ENCODE measurements at regions not wholly inside any gene's neighbourhood (a gene's known extent, or its start where the extent isn't known, plus 50 kb on each side); places are given as distances from the start of the nearest gene placed in this dataset.

DNA sequence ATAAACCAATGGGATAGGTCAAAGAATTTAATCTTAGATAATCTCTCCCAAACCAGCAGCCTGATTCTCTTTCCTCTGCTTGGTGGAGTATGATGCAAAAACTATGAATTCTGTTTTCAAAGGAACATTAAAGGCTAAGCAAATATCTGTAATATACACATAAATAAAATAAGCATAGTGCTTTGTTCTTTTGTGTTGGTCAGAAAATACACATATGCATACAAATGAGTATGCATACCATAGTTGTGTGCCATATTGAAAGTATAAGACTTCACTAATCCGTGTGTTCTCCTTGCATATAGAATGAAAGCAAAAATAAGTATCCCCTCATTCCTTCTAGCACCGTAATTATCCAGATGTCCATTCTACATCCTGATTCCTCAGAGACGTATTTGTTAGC is 1949.7 kb upstream of the CELF4 start:
- DNase-seq (ENCODE audit: low read depth), result no peak

GRCh38 chr18:39513186-39513585 is 1947.6 kb upstream of the CELF4 start:
- DNase-seq (ENCODE audit: low read depth), result no peak

DNA sequence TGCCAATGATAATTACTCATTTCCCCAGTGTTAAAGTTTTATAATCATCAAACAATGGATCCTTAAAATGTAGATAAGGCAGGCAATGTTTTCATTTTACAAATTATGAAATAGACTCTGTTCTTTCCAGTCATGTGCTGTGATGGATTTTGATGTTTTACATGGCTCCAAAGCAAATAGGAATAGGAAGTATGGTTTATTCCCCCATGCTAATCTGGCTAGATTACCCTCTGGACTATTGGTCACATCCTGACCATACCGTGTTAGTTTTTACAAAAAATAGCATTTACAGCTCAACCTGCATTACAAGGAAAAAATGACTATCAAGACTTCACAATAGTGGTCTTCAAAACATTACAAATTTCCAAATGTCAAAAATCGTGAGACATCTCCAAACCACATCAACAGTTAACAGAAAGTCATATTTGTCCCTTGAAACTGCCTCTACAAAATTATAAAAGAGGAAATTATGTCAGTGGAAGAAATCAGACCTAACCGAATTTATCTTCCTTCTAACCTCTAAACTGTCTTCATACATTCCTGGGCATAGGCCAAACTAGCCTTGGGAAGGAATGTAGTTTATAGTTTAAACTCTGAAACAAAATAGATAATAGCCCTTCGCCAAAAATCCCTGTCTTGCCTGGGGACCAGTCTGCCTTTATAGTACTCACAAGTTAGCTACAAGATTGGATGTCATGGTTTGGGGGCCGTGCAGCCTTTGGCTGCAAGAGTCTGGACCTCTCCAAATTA is 1941.2 kb upstream of the CELF4 start:
- DNase-seq (ENCODE audit: low read depth), result no peak

- no peak for DNase-seq (ENCODE audit: low read depth)
Measured at GRCh38 chr18:39500306-39500705, 1934.7 kb upstream of the CELF4 start.

GRCh38 chr18:39497821-39498220 is 1932.2 kb upstream of the CELF4 start:
- no peak for DNase-seq (ENCODE audit: low read depth)

DNA sequence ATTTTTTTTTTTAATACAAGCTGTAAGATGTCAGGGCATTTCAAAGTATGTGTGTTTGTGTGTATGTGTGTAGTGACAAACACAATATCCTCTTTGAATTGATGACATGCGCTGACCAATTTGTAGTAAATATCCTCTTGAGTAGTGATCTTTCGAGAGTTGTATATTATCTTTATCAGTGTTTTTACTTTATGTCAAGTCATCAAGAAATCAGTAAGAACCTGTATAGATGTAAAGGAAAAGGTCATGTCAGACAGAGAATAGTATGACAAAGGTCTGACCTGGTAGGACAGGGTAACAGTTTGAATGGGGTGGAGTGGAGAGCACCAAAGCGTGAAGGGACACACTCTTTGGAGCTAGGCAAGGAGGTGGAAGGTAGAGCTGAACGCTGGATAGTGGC is 1931.4 kb upstream of the CELF4 start:
- DNase-seq (ENCODE audit: low read depth), result no peak

DNA sequence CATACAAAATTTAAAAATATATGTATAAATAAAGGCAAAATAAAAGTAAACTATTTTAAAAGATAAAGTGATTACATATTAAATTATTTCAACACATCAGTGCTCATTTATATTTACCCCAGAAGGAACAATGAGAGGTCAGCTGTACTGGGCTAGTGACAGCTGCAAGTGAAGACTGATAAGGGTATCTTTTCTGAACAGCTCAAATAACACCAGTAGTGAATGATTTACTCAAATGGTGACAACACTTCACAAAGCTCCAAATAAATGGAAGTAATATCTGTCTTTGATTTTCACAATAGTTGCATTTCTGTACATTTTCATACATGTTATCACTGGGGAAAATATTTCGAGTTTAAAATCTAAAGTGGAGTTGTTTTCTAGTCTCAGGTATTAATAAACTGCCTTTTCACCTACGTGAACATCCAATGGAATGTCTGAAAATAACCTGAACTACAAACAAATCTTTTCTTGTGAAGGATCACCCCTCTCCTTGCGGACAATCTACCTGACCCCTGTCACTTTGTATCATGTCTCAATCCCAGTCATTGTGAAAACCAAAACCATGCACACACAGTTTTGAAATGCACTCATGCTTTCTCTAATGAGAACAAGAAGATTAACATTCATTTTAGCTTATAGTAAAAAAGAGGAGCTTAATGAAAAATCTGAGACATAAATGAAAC is 1928.8 kb upstream of the CELF4 start:
- DNase-seq (ENCODE audit: low read depth), result no peak

- DNase-seq (ENCODE audit: low read depth), result no peak
Measured at GRCh38 chr18:39491408-39491807, 1925.8 kb upstream of the CELF4 start.

DNA sequence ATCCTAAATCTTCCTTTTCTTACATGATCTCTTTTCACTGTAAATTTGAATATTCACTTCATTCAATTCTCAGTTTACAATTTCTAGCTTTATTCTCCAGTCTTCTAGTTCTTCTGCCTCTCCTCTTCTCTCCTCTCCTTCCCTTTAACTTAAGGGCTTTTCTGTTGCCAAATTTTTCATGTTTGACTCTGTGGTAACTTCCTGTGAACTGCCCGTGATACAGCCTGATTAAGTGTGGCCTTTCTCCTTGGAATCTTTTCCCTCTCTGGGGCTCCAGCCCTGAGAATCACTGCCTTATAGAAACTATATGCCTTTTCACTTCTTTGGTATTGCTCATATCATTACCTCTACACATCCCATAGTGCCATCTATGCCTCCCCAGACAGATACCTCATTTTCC is 1923.8 kb upstream of the CELF4 start:
- DNase-seq (ENCODE audit: low read depth), result no peak

DNA sequence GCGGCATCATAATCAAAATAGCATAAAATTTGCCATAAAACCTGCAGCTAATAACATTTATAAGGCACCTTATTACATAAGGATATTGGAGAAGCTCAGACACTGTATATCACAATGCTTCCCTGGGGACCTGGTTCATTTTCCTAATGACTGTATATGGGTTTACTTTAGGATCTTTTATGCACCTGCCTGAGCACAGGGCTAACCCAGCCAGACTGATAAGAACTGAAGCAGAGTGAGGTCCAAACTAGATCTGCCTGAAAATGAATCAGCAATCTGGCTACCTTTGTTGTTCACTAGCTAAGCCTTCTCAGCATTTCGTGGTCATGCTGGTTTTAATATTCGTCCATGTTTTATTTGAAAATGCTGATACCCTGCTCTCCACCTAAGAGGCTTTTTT is 1922.3 kb upstream of the CELF4 start:
- no peak for DNase-seq (ENCODE audit: low read depth)

- no peak for DNase-seq (ENCODE audit: low read depth)
Measured at GRCh38 chr18:39486268-39486667, 1920.7 kb upstream of the CELF4 start.

DNA sequence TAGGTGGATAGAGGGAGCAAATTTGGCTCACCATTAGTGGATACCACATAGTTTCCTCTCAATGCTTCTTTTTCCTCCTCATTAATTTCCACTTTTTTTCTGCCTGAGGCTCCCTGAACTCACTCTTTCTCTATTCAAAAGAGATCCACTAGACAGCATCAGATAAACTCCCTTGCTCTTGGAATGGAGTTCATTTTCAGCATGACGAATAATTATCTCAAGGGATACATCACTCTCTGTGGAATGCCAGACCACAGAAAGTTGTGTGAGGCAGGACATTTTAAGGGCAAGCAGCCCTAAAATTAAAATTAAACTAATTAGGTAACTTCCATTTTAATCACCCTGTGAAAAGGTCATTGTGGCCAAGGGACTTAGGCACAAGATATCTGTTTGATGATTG is 1920.1 kb upstream of the CELF4 start:
- DNase-seq (ENCODE audit: low read depth), result no peak

- DNase-seq (ENCODE audit: low read depth), result no peak
Measured at GRCh38 chr18:39481281-39481680, 1915.7 kb upstream of the CELF4 start.

DNA sequence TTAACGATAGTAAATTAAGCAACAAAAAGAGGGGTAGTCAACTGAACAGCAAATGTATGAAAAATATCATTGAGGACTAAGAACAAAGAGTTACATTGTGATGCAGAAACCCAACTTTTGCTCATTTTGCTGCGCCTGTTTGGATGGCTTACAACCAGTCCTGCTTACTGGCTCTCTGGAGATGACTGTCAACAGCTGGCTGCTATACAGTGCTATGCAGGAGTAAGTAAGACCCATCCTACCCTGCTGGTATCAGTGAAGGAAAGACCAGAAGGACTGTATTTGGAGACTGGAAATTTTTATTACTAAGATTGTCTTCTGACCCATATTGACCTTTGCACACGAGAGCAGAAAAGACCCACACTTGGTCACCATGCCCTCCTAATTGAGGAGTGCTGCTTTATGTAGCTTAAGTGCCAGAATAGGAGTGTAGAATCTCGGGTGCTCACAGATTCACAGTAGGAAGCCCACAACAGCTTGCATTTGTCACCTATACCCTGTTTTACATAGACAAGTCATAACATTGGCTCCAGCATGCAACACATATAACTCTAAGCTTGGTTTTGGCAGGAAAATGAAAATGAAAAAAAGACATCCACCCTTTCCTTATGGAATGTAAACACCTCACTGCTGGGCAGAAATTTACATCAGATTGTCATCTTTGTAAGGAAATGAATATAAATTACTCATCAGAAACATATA is 1915.0 kb upstream of the CELF4 start:
- peak; percentile 2 for DNase-seq (ENCODE audit: low read depth)

GRCh38 chr18:39464006-39464405 is 1898.4 kb upstream of the CELF4 start:
- DNase-seq (ENCODE audit: low read depth), result no peak

DNA sequence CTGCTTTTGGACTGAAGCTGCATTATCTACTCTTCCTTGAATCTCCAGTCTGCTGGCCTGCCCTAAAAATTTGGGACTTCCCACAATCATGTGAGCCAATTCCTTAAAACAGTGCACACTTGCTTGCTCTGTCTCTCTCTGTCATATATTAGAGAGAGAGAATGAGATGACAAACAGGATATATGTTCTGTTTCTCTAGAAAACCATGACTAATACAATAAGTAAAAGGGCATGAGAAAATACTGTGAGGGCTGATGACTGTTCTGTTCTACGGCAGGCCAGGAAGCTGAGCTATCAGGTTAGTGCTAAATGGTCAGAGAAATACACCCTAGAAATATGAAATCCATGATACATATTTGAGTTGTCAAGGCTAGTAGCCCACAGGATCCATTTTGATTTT is 1896.8 kb upstream of the CELF4 start:
- DNase-seq (ENCODE audit: low read depth), result no peak

DNA sequence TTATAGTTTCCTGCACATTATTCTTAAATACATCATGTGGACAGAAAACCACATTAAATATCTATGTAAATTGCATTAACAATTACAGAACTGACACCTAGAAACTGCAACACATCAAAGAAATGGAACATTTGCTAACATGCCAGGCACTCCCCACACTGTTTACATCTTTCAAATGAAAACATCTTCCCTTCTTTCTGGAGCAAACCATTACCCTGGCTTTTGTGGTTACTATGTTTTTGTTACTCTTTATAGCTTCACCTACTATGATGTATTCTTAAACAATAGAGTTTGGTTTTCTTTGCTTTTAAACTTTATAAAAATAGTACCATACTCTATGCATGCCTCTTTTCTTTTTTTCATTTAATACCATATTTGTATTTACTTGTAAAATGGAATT is 1894.5 kb upstream of the CELF4 start:
- DNase-seq (ENCODE audit: low read depth), result no peak

DNA sequence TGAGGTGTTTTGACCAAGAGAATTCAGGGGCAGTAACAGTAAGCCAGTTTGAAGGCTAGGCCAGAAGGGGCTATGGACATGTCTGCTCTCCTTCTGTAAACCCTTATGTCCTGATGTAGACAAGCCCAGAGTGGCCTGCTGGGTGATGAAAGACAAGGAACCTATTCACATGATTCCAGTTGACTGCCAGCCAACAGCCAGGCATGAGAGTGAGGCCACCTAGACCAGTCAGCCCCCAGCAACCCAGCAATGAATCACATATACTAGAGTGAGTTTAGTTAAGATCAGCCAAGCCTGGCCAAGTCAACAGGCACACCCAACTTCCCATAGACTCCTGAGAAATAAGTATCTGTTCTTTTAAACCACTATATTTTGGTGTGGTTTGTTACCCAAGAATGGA is 1889.7 kb upstream of the CELF4 start:
- peak; percentile 45 for DNase-seq (ENCODE audit: low read depth)

- no peak for DNase-seq (ENCODE audit: low read depth)
Measured at GRCh38 chr18:39454866-39455265, 1889.3 kb upstream of the CELF4 start.

GRCh38 chr18:39453882-39454281 is 1888.3 kb upstream of the CELF4 start:
- peak; percentile 47 for DNase-seq (ENCODE audit: low read depth)

GRCh38 chr18:39453356-39453755 is 1887.8 kb upstream of the CELF4 start:
- DNase-seq (ENCODE audit: low read depth), result no peak

DNA sequence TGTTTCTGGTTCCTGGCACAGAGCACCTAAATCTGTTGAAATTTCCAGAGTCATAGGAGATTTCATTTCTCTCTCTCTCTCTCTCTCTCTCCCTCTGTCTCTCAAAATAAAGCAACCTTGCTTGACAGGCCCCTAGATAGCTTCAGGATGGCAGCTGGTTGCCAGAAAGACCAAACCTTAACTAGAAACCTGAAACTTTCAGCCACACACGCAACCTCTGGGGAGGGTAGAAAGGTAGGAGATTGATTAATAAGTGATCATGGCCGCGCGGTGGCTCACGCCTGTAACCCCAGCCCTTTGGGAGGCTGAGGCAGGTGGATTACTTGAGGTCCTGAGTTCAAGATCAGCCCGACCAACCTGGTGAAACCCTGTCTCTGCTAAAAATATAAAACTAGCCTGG is 1885.4 kb upstream of the CELF4 start:
- no peak for DNase-seq (ENCODE audit: low read depth)

GRCh38 chr18:39449566-39449965 is 1884.0 kb upstream of the CELF4 start:
- no peak for DNase-seq (ENCODE audit: low read depth)
